Fibroblast of pulmonary artery (primary cell): ENCODE measurements at regions not wholly inside any gene's neighbourhood (a gene's known extent, or its start where the extent isn't known, plus 50 kb on each side); places are given as distances from the start of the nearest gene placed in this dataset.

ENCODE experiments used
- DNase-seq: peaks from one replicate; pipeline ENCODE4 v3.0.0-alpha.2; 2010; ENCODE audit warnings: low read depth
- H3K4me3 ChIP-seq: replicated peaks from 2 replicates; pipeline ENCODE4 v1.5.1; 2011; ENCODE audit warnings: low read depth, mild to moderate bottlenecking, control low read depth, low read length, moderate library complexity
- CTCF ChIP-seq: IDR thresholded peaks from 2 replicates; pipeline ENCODE4 v1.5.1; 2011; ENCODE audit warnings: mild to moderate bottlenecking, control low read depth, low read length, inconsistent platforms; ENCODE audit errors: missing control alignments

GRCh38 chr13:70938462-70938861 is 830.2 kb upstream of the KLHL1 start:
- no peak for DNase-seq
- TF ChIP-seq CTCF = no peak
- H3K4me3 ChIP-seq = no peak overlapping the region

- no peak overlapping the region for H3K4me3 ChIP-seq
- no peak for TF ChIP-seq CTCF
- DNase-seq = no peak
Observed at GRCh38 chr13:70932511-70932910, 824.3 kb upstream of the KLHL1 start.

- no peak for TF ChIP-seq CTCF
- H3K4me3 ChIP-seq = no peak overlapping the region
- DNase-seq = peak; percentile 0
Observed at GRCh38 chr13:70923863-70924752, 815.9 kb upstream of the KLHL1 start.

GRCh38 chr13:70911286-70911685 is 803.0 kb upstream of the KLHL1 start:
- no peak for TF ChIP-seq CTCF
- H3K4me3 ChIP-seq = no peak overlapping the region
- DNase-seq = no peak

GRCh38 chr13:70908795-70909194 is 800.5 kb upstream of the KLHL1 start:
- H3K4me3 ChIP-seq = no peak overlapping the region
- TF ChIP-seq CTCF = no peak
- no peak for DNase-seq

- H3K4me3 ChIP-seq = no peak overlapping the region
- peak; percentile 66 for DNase-seq
- TF ChIP-seq CTCF = no peak
Observed at GRCh38 chr13:70905035-70905434, 796.8 kb upstream of the KLHL1 start.

- no peak for TF ChIP-seq CTCF
- no peak for DNase-seq
- H3K4me3 ChIP-seq = no peak overlapping the region
Observed at GRCh38 chr13:70896136-70896535, 787.9 kb upstream of the KLHL1 start.
